ENCODE measurements at regions not wholly inside any gene's neighbourhood (a gene's known extent, or its start where the extent isn't known, plus 50 kb on each side); places are given as distances from the start of the nearest gene placed in this dataset.

GRCh38 chr2:37512971-37513370 is 158.5 kb downstream of the CDC42EP3 start:
- H3K4me1 ChIP-seq, result no peaks in the 10 kb centered on the region
- peaks cover 4% of the 10 kb centered on the region; the same call in 1 of the 2 replicates for H3K9me3 ChIP-seq
- TF ChIP-seq, protein P1, sequence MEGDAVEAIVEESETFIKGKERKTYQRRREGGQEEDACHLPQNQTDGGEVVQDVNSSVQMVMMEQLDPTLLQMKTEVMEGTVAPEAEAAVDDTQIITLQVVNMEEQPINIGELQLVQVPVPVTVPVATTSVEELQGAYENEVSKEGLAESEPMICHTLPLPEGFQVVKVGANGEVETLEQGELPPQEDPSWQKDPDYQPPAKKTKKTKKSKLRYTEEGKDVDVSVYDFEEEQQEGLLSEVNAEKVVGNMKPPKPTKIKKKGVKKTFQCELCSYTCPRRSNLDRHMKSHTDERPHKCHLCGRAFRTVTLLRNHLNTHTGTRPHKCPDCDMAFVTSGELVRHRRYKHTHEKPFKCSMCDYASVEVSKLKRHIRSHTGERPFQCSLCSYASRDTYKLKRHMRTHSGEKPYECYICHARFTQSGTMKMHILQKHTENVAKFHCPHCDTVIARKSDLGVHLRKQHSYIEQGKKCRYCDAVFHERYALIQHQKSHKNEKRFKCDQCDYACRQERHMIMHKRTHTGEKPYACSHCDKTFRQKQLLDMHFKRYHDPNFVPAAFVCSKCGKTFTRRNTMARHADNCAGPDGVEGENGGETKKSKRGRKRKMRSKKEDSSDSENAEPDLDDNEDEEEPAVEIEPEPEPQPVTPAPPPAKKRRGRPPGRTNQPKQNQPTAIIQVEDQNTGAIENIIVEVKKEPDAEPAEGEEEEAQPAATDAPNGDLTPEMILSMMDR (IDR thresholded peaks at IDR 0.05; ENCODE audit: low read depth, low read length), result no peak

DNA sequence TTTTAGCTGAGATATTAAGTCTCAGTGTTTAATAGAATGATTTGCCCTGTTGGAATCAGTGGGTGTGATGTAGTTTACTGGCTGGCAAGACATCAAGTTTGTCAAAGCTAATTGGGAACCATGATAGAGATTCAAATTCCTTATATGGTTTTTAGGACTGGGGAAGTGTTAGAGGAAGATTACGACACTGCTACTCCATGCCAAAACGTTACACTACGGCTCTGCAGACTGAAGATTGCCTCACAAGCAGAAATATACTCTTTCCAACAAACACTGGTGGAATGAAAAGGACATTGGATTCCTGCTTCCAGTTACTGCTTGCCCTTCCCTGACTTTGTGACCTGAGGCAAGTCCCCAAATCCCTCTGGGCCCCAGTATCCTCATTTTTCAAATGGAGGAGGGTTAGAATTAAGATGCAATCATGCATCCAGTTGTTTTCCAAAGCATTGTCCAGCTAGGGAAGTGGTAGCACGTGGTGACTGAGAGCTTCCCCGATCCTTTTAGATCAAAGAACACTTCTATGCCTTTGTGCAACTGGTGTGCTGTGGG is 147.6 kb downstream of the CDC42EP3 start:
- no peaks in the 10 kb centered on the region for H3K27me3 ChIP-seq
- no peaks in the 10 kb centered on the region for H3K36me3 ChIP-seq
- TF ChIP-seq, protein P1 (IDR thresholded peaks at IDR 0.05; ENCODE audit: low read depth, low read length), result no peak
- no peaks in the 10 kb centered on the region for H3K9me3 ChIP-seq
- DNase-seq, result no peak
- H3K4me1 ChIP-seq, result no peaks in the 10 kb centered on the region; the same call in 1 of the 2 replicates
- no peak overlapping the region for H3K4me3 ChIP-seq (ENCODE audit: low read depth, low read length)

More at GRCh38 chr2:37512971-37513370, 158.5 kb downstream of the CDC42EP3 start:
- no peak overlapping the region for H3K4me3 ChIP-seq (ENCODE audit: low read depth, low read length)
- no peaks in the 10 kb centered on the region for H3K36me3 ChIP-seq
- no peak for DNase-seq
- H3K27me3 ChIP-seq, result no peaks in the 10 kb centered on the region

DNA sequence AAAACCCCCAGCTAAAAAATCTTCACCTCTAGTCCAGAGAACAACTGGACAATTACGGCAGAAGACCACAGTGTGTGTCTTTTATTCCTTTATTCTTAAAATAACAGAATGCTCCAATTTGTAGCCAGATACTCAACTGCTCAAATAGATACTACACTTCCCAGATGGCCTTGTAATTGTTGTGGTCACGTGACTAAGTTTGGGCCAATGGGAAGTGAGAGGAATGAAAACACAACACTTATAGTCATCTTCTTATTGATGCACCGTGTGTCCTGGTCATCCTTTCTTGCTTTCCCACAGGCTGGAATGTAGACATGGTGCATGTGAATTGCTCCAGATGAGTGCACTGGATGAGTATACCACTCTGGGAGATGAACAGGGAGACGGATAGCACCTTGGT is 145.1 kb downstream of the CDC42EP3 start:
- H3K9me3 ChIP-seq, result no peaks in the 10 kb centered on the region
- no peaks in the 10 kb centered on the region for H3K36me3 ChIP-seq
- H3K27me3 ChIP-seq, result no peaks in the 10 kb centered on the region
- TF ChIP-seq, protein P1 (IDR thresholded peaks at IDR 0.05; ENCODE audit: low read depth, low read length), result no peak
- no peaks in the 10 kb centered on the region; the same call in 1 of the 2 replicates for H3K4me1 ChIP-seq
- no peak overlapping the region for H3K4me3 ChIP-seq (ENCODE audit: low read depth, low read length)
- peak; percentile 25 for DNase-seq

DNA sequence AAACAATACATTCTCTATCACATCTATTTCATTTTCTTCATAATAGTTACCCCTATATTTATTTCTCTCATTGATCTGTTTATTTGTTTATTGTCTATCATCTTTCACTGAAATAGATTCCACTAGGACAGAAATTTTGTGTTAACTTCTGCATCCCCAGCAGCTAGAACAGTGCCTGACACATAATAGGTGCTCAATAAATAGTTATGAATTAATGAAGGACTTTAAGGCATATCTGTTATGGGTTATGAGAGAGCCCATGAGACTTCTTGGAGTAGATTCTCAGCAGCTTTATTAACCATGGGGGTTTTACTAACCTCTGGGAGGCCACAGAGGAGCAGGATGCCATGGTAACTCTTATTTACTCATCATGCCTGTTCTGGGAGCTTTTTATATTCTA is 144.6 kb downstream of the CDC42EP3 start:
- Histone ChIP-seq H3K4me1 (no peaks in the 10 kb centered on the region; the same call in 1 of the 2 replicates), H3K4me3 (ENCODE audit: low read depth, low read length) (no peak overlapping the region), H3K36me3 (no peaks in the 10 kb centered on the region), H3K9me3 (no peaks in the 10 kb centered on the region), H3K27me3 (no peaks in the 10 kb centered on the region)
- no peak for DNase-seq
- TF ChIP-seq, protein P1 (IDR thresholded peaks at IDR 0.05; ENCODE audit: low read depth, low read length), result no peak

GRCh38 chr2:37527361-37527760 is 144.1 kb downstream of the CDC42EP3 start:
- H3K4me1 ChIP-seq, result no peaks in the 10 kb centered on the region; the same call in 1 of the 2 replicates
- H3K4me3 ChIP-seq (ENCODE audit: low read depth, low read length), result no peak overlapping the region
- no peaks in the 10 kb centered on the region for H3K27me3 ChIP-seq
- DNase-seq, result no peak
- H3K9me3 ChIP-seq, result no peaks in the 10 kb centered on the region
- no peaks in the 10 kb centered on the region for H3K36me3 ChIP-seq
- TF ChIP-seq, protein P1 (IDR thresholded peaks at IDR 0.05; ENCODE audit: low read depth, low read length), result no peak

- Histone ChIP-seq H3K36me3 (no peaks in the 10 kb centered on the region), H3K9me3 (no peaks in the 10 kb centered on the region), H3K27me3 (no peaks in the 10 kb centered on the region), H3K4me1 (no peaks in the 10 kb centered on the region; the same call in 1 of the 2 replicates), H3K4me3 (ENCODE audit: low read depth, low read length) (no peak overlapping the region)
- DNase-seq, result no peak
- TF ChIP-seq, protein P1 (IDR thresholded peaks at IDR 0.05; ENCODE audit: low read depth, low read length), result no peak
Measured at GRCh38 chr2:37529830-37530415, 141.5 kb downstream of the CDC42EP3 start.

Measured in BE2C (cell line).